ENCODE measurements at regions not wholly inside any gene's neighbourhood (a gene's known extent, or its start where the extent isn't known, plus 50 kb on each side); places are given as distances from the start of the nearest gene placed in this dataset.

- no peak for TF ChIP-seq CTCF (IDR thresholded peaks at IDR 0.05; ENCODE audit: low read depth, low read length, missing control alignments)
- DNase-seq (ENCODE audit: extremely low read depth, low read depth): no peak
- no peak overlapping the region for H3K4me3 ChIP-seq (replicated peaks; ENCODE audit: low read depth, low read length)
These were observed 149.0 kb upstream of the EEA1 start for GRCh38 chr12:93078059-93078458.

GRCh38 chr12:93078577-93078976 is 149.5 kb upstream of the EEA1 start:
- H3K4me3 ChIP-seq (replicated peaks; ENCODE audit: low read depth, low read length): no peak overlapping the region
- TF ChIP-seq CTCF (IDR thresholded peaks at IDR 0.05; ENCODE audit: low read depth, low read length, missing control alignments): no peak
- no peak for DNase-seq (ENCODE audit: extremely low read depth, low read depth)

- no peak for DNase-seq (ENCODE audit: extremely low read depth, low read depth)
- no peak overlapping the region for H3K4me3 ChIP-seq (replicated peaks; ENCODE audit: low read depth, low read length)
- TF ChIP-seq CTCF (IDR thresholded peaks at IDR 0.05; ENCODE audit: low read depth, low read length, missing control alignments): no peak
These were observed 150.2 kb upstream of the EEA1 start for GRCh38 chr12:93079271-93079670.

GRCh38 chr12:93079976-93080375 is 150.9 kb upstream of the EEA1 start:
- no peak overlapping the region for H3K4me3 ChIP-seq (replicated peaks; ENCODE audit: low read depth, low read length)
- DNase-seq (ENCODE audit: extremely low read depth, low read depth): no peak
- no peak for TF ChIP-seq CTCF (IDR thresholded peaks at IDR 0.05; ENCODE audit: low read depth, low read length, missing control alignments)

- no peak for TF ChIP-seq CTCF (IDR thresholded peaks at IDR 0.05; ENCODE audit: low read depth, low read length, missing control alignments)
- H3K4me3 ChIP-seq (replicated peaks; ENCODE audit: low read depth, low read length): no peak overlapping the region
- DNase-seq (ENCODE audit: extremely low read depth, low read depth): no peak
These were observed 151.4 kb upstream of the EEA1 start for GRCh38 chr12:93080452-93080851.

GRCh38 chr12:93080994-93081809 is 152.1 kb upstream of the EEA1 start:
- DNase-seq (ENCODE audit: extremely low read depth, low read depth): no peak
- no peak for TF ChIP-seq CTCF (IDR thresholded peaks at IDR 0.05; ENCODE audit: low read depth, low read length, missing control alignments)
- H3K4me3 ChIP-seq (replicated peaks; ENCODE audit: low read depth, low read length): no peak overlapping the region

- DNase-seq (ENCODE audit: extremely low read depth, low read depth): no peak
- TF ChIP-seq CTCF (IDR thresholded peaks at IDR 0.05; ENCODE audit: low read depth, low read length, missing control alignments): no peak
- no peak overlapping the region for H3K4me3 ChIP-seq (replicated peaks; ENCODE audit: low read depth, low read length)
These were observed 152.7 kb upstream of the EEA1 start for GRCh38 chr12:93081810-93082165.

Data from HFF-Myc (cell line).